ENCODE measurements at regions not wholly inside any gene's neighbourhood (a gene's known extent, or its start where the extent isn't known, plus 50 kb on each side); places are given as distances from the start of the nearest gene placed in this dataset.

- DNase-seq, result no peak
- no peak overlapping the region for H3K27ac Mint-ChIP-seq
- no peak overlapping the region for H3K4me3 Mint-ChIP-seq
- H3K27me3 Mint-ChIP-seq (ENCODE audit: insufficient read depth), result peaks cover 4% of the 10 kb centered on the region; the same call in 1 of the 2 replicates
- no peaks in the 10 kb centered on the region for H3K36me3 Mint-ChIP-seq (ENCODE audit: low read depth)
- H3K9me3 Mint-ChIP-seq, result no peaks in the 10 kb centered on the region
- TF ChIP-seq CTCF (IDR thresholded peaks at IDR 0.05), result no peak
- peaks cover 33% of the 10 kb centered on the region for H3K4me1 Mint-ChIP-seq (ENCODE audit: low read depth)
Observed at GRCh38 chr10:30228417-30229036, 120.6 kb downstream of the MTPAP start.

- H3K27ac Mint-ChIP-seq, result no peak overlapping the region
- TF ChIP-seq CTCF (IDR thresholded peaks at IDR 0.05), result no peak
- no peaks in the 10 kb centered on the region for H3K9me3 Mint-ChIP-seq
- peaks cover 9% of the 10 kb centered on the region for H3K27me3 Mint-ChIP-seq (ENCODE audit: insufficient read depth)
- H3K36me3 Mint-ChIP-seq (ENCODE audit: low read depth), result no peaks in the 10 kb centered on the region
- H3K4me1 Mint-ChIP-seq (ENCODE audit: low read depth), result peaks cover 23% of the 10 kb centered on the region
- no peak for DNase-seq
- no peak overlapping the region for H3K4me3 Mint-ChIP-seq
Observed at GRCh38 chr10:30227481-30227880, 121.6 kb downstream of the MTPAP start.

- peaks cover 5% of the 10 kb centered on the region for H3K4me1 Mint-ChIP-seq (ENCODE audit: low read depth)
- no peak overlapping the region for H3K4me3 Mint-ChIP-seq
- no peak for DNase-seq
Observed at GRCh38 chr10:30219971-30220751, 128.9 kb downstream of the MTPAP start.

GRCh38 chr10:30216821-30217220, 132.3 kb downstream of the MTPAP start:
- peaks cover 4% of the 10 kb centered on the region; the same call in 1 of the 2 replicates for H3K36me3 Mint-ChIP-seq (ENCODE audit: low read depth)
- H3K27me3 Mint-ChIP-seq (ENCODE audit: insufficient read depth), result peaks cover 24% of the 10 kb centered on the region
- no peak for DNase-seq
- peaks cover 9% of the 10 kb centered on the region for H3K4me1 Mint-ChIP-seq (ENCODE audit: low read depth)
- no peak for TF ChIP-seq CTCF (IDR thresholded peaks at IDR 0.05)
- peaks cover 4% of the 10 kb centered on the region; the same call in 1 of the 2 replicates for H3K9me3 Mint-ChIP-seq
- no peak overlapping the region for H3K27ac Mint-ChIP-seq
- H3K4me3 Mint-ChIP-seq, result no peak overlapping the region

More at GRCh38 chr10:30219971-30220751, 128.9 kb downstream of the MTPAP start:
- H3K27ac Mint-ChIP-seq, result no peak overlapping the region
- H3K36me3 Mint-ChIP-seq (ENCODE audit: low read depth), result no peaks in the 10 kb centered on the region
- peaks cover 25% of the 10 kb centered on the region for H3K27me3 Mint-ChIP-seq (ENCODE audit: insufficient read depth)
- H3K9me3 Mint-ChIP-seq, result peaks cover 4% of the 10 kb centered on the region; the same call in 1 of the 2 replicates
- no peak for TF ChIP-seq CTCF (IDR thresholded peaks at IDR 0.05)

GRCh38 chr10:30215623-30216022, 133.5 kb downstream of the MTPAP start:
- Mint-ChIP-seq H3K27me3 (ENCODE audit: insufficient read depth) (peaks cover 24% of the 10 kb centered on the region), H3K27ac (no peak overlapping the region), H3K4me1 (ENCODE audit: low read depth) (peaks cover 9% of the 10 kb centered on the region), H3K4me3 (no peak overlapping the region), H3K9me3 (peaks cover 4% of the 10 kb centered on the region; the same call in 1 of the 2 replicates), H3K36me3 (ENCODE audit: low read depth) (peaks cover 4% of the 10 kb centered on the region; the same call in 1 of the 2 replicates)
- TF ChIP-seq CTCF (IDR thresholded peaks at IDR 0.05), result no peak
- DNase-seq, result no peak
